GM18508 (cell line): ENCODE measurements at regions not wholly inside any gene's neighbourhood (a gene's known extent, or its start where the extent isn't known, plus 50 kb on each side); places are given as distances from the start of the nearest gene placed in this dataset.
A peak's percentile ranks its signal among the peaks of the same experiment; 100 is the strongest.

ENCODE experiments used
- ATAC-seq: cut with Tn5 transposase; IDR thresholded peaks from one replicate; pipeline ENCODE4 v1.9.1; 2021; ENCODE audit warnings: moderate number of reproducible peaks; ENCODE audit not compliant: insufficient read depth, unreplicated experiment

GRCh38 chr3:18649666-18650363, 224.7 kb upstream of the SATB1 start:
- ATAC-seq = peak; percentile 88

- ATAC-seq = no peak
Measured at GRCh38 chr3:18648868-18649462, 223.8 kb upstream of the SATB1 start.

GRCh38 chr3:18648159-18648558, 223.0 kb upstream of the SATB1 start:
- ATAC-seq = no peak

GRCh38 chr3:18645619-18646018, 220.5 kb upstream of the SATB1 start:
- no peak for ATAC-seq

GRCh38 chr3:18643281-18643680, 218.1 kb upstream of the SATB1 start:
- no peak for ATAC-seq

- no peak for ATAC-seq
Measured at GRCh38 chr3:18641916-18642315, 216.8 kb upstream of the SATB1 start.

- no peak for ATAC-seq
Measured at GRCh38 chr3:18635215-18635614, 210.1 kb upstream of the SATB1 start.

- ATAC-seq = no peak
Measured at GRCh38 chr3:18634461-18634860, 209.3 kb upstream of the SATB1 start.

GRCh38 chr3:18633002-18633401, 207.9 kb upstream of the SATB1 start:
- no peak for ATAC-seq

- no peak for ATAC-seq
Measured at GRCh38 chr3:18630295-18630694, 205.2 kb upstream of the SATB1 start.

- no peak for ATAC-seq
Measured at GRCh38 chr3:18625085-18625484, 199.9 kb upstream of the SATB1 start.

- no peak for ATAC-seq
Measured at GRCh38 chr3:18623220-18623619, 198.1 kb upstream of the SATB1 start.

GRCh38 chr3:18618723-18619122, 193.6 kb upstream of the SATB1 start:
- ATAC-seq = no peak

GRCh38 chr3:18611991-18612390, 186.9 kb upstream of the SATB1 start:
- ATAC-seq = no peak

- ATAC-seq = no peak
Measured at GRCh38 chr3:18609187-18609586, 184.0 kb upstream of the SATB1 start.

- ATAC-seq = no peak
Measured at GRCh38 chr3:18597919-18598318, 172.8 kb upstream of the SATB1 start.

GRCh38 chr3:18593231-18593630, 168.1 kb upstream of the SATB1 start:
- ATAC-seq = no peak

GRCh38 chr3:18591120-18591519, 166.0 kb upstream of the SATB1 start:
- ATAC-seq = no peak

- ATAC-seq = no peak
Measured at GRCh38 chr3:18586076-18586475, 160.9 kb upstream of the SATB1 start.

- no peak for ATAC-seq
Measured at GRCh38 chr3:18585004-18585968, 160.1 kb upstream of the SATB1 start.

GRCh38 chr3:18580268-18580667, 155.1 kb upstream of the SATB1 start:
- ATAC-seq = no peak
